GM18907 (cell line): ENCODE measurements at regions not wholly inside any gene's neighbourhood (a gene's known extent, or its start where the extent isn't known, plus 50 kb on each side); places are given as distances from the start of the nearest gene placed in this dataset.

Experiments used
- ATAC-seq: cut with Tn5 transposase; IDR thresholded peaks from one replicate; pipeline ENCODE4 v1.9.1; 2021; ENCODE audit warnings: mild to moderate bottlenecking, moderate library complexity; ENCODE audit not compliant: unreplicated experiment

GRCh38 chr21:35417762-35418161 is 368.7 kb upstream of the RUNX1 start:
- ATAC-seq = no peak

- ATAC-seq = no peak
Measured at GRCh38 chr21:35416866-35417489, 367.9 kb upstream of the RUNX1 start.

GRCh38 chr21:35414507-35415139 is 365.5 kb upstream of the RUNX1 start:
- ATAC-seq = no peak

- no peak for ATAC-seq
Measured at GRCh38 chr21:35414056-35414455, 365.0 kb upstream of the RUNX1 start.

GRCh38 chr21:35412231-35412630 is 363.1 kb upstream of the RUNX1 start:
- ATAC-seq = no peak

GRCh38 chr21:35411434-35411833 is 362.3 kb upstream of the RUNX1 start:
- no peak for ATAC-seq

- ATAC-seq = no peak
Measured at GRCh38 chr21:35410656-35411055, 361.6 kb upstream of the RUNX1 start.

- no peak for ATAC-seq
Measured at GRCh38 chr21:35410123-35410522, 361.0 kb upstream of the RUNX1 start.

GRCh38 chr21:35408401-35408800 is 359.3 kb upstream of the RUNX1 start:
- no peak for ATAC-seq

- ATAC-seq = no peak
Measured at GRCh38 chr21:35406635-35407034, 357.5 kb upstream of the RUNX1 start.

- no peak for ATAC-seq
Measured at GRCh38 chr21:35405981-35406380, 356.9 kb upstream of the RUNX1 start.

GRCh38 chr21:35404247-35404646 is 355.1 kb upstream of the RUNX1 start:
- ATAC-seq = no peak

GRCh38 chr21:35402061-35402460 is 353.0 kb upstream of the RUNX1 start:
- ATAC-seq = no peak

- no peak for ATAC-seq
Measured at GRCh38 chr21:35401476-35401875, 352.4 kb upstream of the RUNX1 start.

- ATAC-seq = no peak
Measured at GRCh38 chr21:35400233-35400939, 351.3 kb upstream of the RUNX1 start.

- no peak for ATAC-seq
Measured at GRCh38 chr21:35399706-35400105, 350.6 kb upstream of the RUNX1 start.

GRCh38 chr21:35399002-35399530 is 350.0 kb upstream of the RUNX1 start:
- ATAC-seq = no peak

- no peak for ATAC-seq
Measured at GRCh38 chr21:35398346-35398982, 349.4 kb upstream of the RUNX1 start.

GRCh38 chr21:35397781-35398180 is 348.7 kb upstream of the RUNX1 start:
- no peak for ATAC-seq

- no peak for ATAC-seq
Measured at GRCh38 chr21:35396655-35397054, 347.6 kb upstream of the RUNX1 start.

GRCh38 chr21:35395728-35396127 is 346.6 kb upstream of the RUNX1 start:
- no peak for ATAC-seq
